CD4-positive, alpha-beta T cell treated with Interleukin-1 beta for 1 hour (primary cell): ENCODE measurements at regions not wholly inside any gene's neighbourhood (a gene's known extent, or its start where the extent isn't known, plus 50 kb on each side); places are given as distances from the start of the nearest gene placed in this dataset.

ENCODE experiments used
- DNase-seq, 2 donors: peaks; one replicate each; pipeline ENCODE4 v3.0.0-alpha.2; 2020 to 2022

DNA sequence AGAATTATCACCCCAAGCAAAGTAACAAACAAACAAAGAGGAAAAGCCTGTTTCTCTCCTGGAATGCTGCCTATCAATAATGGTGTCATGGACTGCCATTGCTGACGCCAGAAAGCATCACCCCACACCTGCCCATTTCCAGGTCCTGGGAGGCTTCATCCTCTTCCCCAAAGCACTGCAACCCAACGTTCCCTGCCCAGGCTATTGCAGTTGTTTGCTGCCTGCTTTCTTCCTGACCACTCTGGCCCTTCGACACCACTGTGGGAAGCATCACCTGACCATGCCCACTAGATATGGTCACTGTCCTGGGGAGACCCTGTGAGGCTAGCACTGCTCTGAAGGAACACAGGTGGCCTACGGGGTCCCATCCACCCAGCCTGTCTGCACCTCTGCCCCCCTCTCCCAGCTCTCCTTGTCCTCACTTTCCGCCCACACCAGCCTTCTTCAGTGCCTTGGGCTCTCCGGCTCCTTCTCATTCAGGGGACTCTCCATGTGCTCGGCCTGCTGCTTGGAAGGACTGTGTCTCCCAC lies 439.6 kb downstream of the GLRX3 start:
- DNase-seq: no peak

DNA sequence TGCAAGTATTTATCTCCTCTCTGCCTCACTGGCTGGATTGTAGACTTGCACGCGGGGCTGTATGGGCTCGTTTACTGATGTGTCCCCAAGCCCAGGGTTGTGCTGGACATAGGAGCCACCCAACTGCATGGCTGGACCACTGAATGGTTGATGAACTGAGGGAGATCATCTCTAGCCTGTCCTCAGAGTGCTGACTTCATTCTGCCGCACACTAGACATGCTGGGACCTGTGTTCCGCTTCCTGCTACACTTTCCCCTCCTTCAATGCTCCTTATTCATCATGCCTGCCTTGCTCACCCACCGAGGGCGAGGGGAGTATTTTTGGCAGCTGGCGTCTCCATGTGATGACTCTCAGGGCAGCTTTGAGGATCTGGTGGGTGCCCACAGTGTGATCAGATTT lies 440.2 kb downstream of the GLRX3 start:
- no peak for DNase-seq

DNA sequence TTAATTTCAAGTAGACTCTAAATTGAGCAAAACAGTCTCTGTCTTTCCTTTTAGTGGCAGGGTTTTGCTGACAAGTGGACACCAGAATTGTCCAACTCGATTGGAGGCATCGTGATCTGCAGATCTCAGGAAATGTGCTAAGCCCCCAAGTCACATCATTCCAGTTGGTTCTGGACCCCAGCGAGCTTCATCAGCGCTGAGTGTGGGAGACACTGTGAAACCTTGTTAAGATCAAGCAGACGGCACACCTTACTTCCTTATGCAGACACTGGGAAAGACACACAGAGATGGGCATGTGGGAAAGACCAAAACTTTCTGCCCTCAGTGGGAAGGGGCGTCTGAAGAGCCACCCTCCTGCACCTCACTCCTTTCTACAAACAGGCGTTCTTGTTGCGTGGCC lies 440.8 kb downstream of the GLRX3 start:
- DNase-seq: no peak

- no peak for DNase-seq
Measured at GRCh38 chr10:130578532-130579289, 442.5 kb downstream of the GLRX3 start.

GRCh38 chr10:130579913-130580312 lies 443.7 kb downstream of the GLRX3 start:
- DNase-seq: no peak

- no peak for DNase-seq
Measured at GRCh38 chr10:130580975-130581374, 444.8 kb downstream of the GLRX3 start.

DNA sequence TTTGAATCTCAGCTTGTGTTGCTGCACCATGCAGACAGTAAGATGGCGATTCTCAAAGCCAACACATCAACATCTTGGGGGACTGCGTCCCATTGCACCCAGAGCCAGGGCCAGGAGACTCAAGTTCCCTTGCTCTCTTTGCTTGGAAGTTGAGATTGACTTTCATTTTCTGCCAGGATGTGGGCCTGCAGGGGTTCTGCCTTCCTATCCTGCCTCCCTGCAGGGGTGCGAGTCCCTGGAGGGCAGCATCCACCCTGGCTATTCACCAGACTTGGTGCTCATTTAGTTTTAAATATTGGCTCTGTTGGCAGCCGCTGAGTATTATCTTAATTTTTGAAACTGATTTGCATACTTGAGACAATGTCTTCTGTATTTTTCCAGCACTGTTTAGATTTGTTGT lies 451.5 kb downstream of the GLRX3 start:
- DNase-seq: no peak

GRCh38 chr10:130606001-130606405 lies 469.8 kb downstream of the GLRX3 start:
- DNase-seq: no peak

DNA sequence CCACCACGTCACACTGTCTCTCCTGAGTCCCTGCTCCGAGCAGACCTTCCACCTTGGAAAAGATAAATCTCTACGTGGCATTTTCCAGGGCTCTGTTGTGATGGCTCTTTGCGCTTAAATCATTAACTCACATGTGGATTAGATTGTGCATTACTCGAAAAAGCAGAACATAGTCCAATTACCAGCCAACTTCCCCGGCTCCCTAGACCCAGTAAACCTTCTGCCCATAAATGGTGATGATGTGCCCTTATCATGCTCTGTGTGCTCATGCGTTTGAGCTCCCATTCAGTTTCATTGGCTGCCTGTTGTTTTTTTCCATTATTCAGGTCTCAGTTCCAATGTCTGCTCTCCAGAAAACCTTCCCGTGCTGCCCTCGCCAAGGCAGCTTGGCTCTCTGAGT lies 471.2 kb downstream of the GLRX3 start:
- DNase-seq: no peak

DNA sequence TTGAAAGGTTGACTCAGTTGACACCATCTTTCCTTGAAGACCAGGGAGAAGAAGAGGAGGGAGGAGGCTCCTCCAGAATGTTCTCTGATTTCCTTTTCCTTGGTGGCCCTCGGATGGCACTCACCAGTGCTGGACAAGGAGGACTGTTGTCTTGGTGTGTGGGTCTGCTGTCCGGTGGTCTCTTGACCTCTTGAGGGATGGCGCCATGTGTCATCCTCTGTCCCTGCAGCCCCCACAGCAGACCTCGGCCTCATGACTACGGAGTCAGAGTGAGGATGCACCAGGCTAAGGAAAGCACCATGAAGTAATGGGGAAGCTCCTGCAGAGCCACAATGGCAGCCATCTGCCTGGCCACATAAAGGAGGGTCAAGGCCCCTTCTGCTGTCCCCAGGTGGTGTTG lies 475.0 kb downstream of the GLRX3 start:
- DNase-seq: no peak

GRCh38 chr10:130615457-130615856 lies 479.3 kb downstream of the GLRX3 start:
- no peak for DNase-seq

DNA sequence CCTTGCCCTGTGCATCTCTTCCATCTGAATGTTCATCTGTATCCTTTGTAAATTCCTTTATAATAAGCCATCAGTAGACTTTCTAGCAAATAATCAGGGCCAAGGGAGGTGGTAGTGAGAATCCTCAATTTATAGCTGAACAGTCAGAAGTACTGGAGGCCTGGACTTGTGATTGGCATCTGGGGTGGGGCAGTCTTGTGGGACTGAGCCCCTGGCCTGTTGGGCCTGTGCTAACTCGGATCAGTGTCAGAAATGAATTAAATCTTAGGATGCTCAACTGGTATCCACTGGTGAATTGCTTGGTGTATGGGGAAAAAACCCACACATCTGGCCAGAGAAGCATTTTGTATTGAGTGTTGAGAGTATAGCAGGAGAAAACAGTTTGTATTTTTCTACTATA lies 481.8 kb downstream of the GLRX3 start:
- DNase-seq: no peak

- DNase-seq: no peak
Measured at GRCh38 chr10:130618647-130619046, 482.5 kb downstream of the GLRX3 start.

DNA sequence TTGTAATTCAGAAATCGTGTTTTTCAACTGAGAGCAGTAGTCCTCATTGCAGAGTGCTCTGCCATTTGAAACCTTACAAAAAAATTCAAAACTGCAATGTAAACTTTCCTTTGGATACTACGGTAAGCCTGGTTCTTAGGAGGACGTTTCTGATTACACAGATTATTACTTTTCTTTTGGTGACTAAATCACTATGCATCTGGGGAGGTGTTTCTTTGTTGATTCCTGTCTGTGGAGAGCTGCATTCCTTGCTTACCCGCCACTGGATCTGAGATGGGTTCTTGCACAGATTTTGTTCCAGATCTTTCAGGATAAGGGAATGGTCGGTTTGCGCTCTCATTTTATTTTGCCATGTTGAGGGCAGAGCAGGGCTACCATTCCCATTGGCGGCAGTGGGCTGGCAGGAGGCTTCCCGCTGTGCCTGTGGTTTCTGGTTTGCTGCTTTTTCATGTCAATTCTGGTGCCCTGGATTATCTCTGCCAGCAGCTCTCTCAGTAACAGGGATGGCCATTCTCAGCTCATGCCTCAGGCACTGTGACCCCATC lies 485.1 kb downstream of the GLRX3 start:
- no peak for DNase-seq

DNA sequence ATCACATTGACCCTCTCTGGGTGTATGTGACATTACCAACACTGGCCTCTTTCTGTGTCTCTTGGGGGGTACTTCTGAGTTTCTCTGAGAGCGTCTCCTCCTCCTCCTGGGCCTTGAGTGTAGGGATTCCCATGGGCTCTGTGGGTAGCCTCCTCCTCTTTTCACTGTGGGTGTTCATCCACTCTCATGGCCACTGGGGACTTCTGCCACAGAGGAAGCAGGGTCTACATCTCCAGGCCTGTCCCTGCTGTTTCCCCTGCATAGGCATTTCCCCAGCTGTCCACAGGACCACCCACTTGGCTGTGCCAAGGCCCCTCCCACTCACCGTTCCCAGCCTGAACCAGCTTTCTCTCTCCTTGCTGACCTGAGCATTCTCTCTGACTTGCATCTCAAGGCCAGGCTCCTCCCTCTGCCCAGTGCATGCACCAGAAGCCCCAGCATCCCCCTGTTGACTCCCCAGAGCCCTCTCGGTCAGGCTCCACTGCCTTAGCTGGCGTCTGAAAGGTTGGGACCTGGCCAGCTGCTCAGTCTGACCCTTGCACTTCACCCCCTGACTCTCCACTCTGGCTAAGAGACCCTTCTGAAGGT lies 487.6 kb downstream of the GLRX3 start:
- no peak for DNase-seq

GRCh38 chr10:130627346-130628045 lies 491.3 kb downstream of the GLRX3 start:
- DNase-seq: no peak

DNA sequence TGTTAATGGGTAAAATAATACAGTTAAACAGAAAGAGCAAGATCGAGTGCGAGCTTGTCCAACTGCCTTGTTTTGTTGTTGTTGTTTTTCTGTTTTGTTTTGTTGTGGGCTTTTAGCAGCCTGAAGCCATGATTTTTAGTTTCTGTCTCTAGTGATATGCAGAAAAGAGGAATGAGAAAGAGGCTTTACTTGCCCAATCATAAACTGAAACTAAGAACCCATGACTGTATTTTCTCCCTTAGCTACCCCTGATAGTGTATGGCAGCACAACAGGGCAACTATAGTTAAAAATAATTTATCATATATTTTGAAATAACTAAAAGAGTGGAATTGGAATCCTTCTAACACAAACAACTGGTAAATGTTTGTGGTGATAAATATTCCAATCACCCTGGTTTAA lies 493.9 kb downstream of the GLRX3 start:
- no peak for DNase-seq

- DNase-seq: no peak
Measured at GRCh38 chr10:130631142-130632096, 495.2 kb downstream of the GLRX3 start.

GRCh38 chr10:130634816-130635215 lies 498.6 kb downstream of the GLRX3 start:
- DNase-seq: no peak

DNA sequence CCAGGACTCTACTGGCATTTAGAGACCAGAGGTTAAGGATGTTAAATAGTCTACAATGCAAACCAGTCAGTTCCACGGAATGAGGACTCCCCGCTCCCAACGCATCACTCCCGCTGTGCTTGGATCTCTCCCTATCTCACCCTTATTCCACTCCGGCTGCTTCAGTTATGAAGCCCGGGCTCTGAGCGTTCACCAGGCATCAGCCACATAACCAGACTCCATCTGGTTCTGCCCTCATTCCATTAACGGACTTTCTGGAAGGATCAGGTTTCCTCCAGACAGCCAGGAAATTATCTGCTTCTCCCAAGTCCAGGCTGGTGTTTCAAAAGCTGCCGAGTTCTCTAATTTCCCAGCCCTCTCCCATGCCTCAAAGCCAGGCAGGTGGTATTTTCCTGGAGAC lies 499.3 kb downstream of the GLRX3 start:
- no peak for DNase-seq

GRCh38 chr10:130636313-130636930 lies 500.2 kb downstream of the GLRX3 start:
- DNase-seq: no peak

DNA sequence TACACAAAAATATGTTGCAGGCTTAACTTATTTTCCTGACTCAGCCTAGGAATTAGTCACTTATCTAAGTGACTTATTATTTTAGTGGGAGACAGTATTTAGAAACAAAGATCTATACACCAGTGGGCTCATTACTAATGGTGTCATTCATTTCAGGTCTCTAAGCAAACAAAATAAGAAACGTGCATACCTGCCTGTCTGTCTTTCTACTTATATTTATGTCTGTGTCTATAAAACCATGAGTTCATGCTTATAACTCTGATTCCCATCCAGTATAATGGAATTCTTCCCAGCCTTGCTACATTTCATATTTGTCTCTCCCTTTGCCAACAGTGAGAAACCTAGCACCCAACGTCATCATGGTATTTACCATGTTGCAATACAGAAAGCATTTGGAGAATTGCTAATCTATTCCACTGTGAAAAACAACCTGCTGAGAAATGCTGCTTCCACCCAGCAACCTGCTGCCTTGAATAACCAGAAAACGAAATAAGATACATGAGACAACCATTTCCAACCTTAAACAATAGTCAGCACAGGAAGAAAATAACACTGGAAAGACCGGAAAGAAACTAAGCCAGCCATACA lies 501.0 kb downstream of the GLRX3 start:
- no peak for DNase-seq
